ENCODE measurements at regions not wholly inside any gene's neighbourhood (a gene's known extent, or its start where the extent isn't known, plus 50 kb on each side); places are given as distances from the start of the nearest gene placed in this dataset.

DNA sequence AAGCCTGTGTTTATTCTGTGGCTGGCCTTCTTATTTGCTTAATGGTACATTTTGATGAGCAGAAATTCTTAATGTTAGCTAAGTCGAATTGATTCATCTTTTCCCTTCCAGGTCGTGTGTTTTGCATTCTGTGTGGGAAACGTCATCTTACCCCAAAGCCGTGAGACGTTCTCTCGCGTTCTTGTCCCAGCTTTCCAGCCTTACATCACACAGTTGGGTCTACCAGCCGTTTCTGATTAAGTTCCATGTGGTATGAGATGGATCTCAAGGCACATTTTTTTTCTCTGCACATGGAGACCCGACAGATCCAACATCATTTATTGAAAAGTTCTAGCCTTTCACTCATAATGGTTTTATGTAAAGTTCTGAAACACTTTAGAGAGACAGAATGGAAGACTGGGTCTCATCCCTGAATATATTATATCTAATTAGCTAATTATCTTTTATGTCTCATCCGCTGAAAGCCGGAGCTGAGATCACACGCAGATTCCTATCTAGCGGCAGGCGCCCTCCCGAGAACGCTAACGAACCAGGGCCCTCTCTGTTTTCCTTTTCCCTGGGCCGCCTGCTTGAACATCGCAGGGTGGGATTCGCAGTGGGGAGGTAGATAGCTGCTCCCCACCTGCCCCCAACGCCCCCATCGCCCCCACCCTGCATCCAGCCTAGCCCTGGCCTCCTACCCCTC is 1162.2 kb downstream of the BRD1 start (continued):
- TF ChIP-seq, protein P1, sequence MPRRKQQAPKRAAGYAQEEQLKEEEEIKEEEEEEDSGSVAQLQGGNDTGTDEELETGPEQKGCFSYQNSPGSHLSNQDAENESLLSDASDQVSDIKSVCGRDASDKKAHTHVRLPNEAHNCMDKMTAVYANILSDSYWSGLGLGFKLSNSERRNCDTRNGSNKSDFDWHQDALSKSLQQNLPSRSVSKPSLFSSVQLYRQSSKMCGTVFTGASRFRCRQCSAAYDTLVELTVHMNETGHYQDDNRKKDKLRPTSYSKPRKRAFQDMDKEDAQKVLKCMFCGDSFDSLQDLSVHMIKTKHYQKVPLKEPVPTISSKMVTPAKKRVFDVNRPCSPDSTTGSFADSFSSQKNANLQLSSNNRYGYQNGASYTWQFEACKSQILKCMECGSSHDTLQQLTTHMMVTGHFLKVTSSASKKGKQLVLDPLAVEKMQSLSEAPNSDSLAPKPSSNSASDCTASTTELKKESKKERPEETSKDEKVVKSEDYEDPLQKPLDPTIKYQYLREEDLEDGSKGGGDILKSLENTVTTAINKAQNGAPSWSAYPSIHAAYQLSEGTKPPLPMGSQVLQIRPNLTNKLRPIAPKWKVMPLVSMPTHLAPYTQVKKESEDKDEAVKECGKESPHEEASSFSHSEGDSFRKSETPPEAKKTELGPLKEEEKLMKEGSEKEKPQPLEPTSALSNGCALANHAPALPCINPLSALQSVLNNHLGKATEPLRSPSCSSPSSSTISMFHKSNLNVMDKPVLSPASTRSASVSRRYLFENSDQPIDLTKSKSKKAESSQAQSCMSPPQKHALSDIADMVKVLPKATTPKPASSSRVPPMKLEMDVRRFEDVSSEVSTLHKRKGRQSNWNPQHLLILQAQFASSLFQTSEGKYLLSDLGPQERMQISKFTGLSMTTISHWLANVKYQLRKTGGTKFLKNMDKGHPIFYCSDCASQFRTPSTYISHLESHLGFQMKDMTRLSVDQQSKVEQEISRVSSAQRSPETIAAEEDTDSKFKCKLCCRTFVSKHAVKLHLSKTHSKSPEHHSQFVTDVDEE (CRISPR knock-in tag; IDR thresholded peaks at IDR 0.05), result no peak
- TF ChIP-seq ISL1 (CRISPR knock-in tag; IDR thresholded peaks at IDR 0.05) (no peak), BACH2 (CRISPR knock-in tag; IDR thresholded peaks at IDR 0.05; ENCODE audit: borderline replicate concordance) (no peak), TOX (CRISPR knock-in tag; IDR thresholded peaks at IDR 0.05; ENCODE audit: borderline replicate concordance) (no peak), ZNF70 (CRISPR knock-in tag; IDR thresholded peaks at IDR 0.05) (no peak)

DNA sequence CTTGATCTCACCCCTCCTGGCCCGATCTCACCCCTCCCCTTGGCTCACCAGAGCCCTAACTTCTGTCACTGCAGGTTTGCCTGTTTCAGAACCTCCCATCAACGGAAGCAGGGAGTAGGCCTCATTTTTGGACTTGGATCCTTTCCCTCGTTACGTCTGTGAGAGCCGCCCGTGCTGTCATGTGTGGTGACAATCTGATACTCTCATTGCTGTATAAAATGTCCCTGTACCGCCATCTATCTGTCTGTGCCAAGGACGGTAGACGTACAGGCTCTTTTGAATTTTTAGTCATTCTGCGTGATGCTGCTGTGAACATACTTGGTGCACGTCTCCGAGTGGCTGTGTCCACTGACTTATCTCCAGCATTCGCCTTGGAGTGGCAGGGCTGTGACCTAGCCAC is 1163.1 kb downstream of the BRD1 start:
- no peak for TF ChIP-seq BACH2 (CRISPR knock-in tag; IDR thresholded peaks at IDR 0.05; ENCODE audit: borderline replicate concordance)
- TF ChIP-seq ISL1 (CRISPR knock-in tag; IDR thresholded peaks at IDR 0.05), result no peak
- TF ChIP-seq RARB (CRISPR knock-in tag; IDR thresholded peaks at IDR 0.05), result no peak
- TF ChIP-seq ZFP3 (CRISPR knock-in tag; IDR thresholded peaks at IDR 0.05), result no peak
- TF ChIP-seq SNAI2 (CRISPR knock-in tag; IDR thresholded peaks at IDR 0.05), result no peak
- no peak for TF ChIP-seq ZNF8 (CRISPR knock-in tag; IDR thresholded peaks at IDR 0.05)
- ATAC-seq, result no peak

GRCh38 chr22:48663297-48663696 is 1164.4 kb downstream of the BRD1 start:
- TF ChIP-seq, protein P1 (CRISPR knock-in tag; IDR thresholded peaks at IDR 0.05), result no peak
- TF ChIP-seq CSRNP3 (CRISPR knock-in tag; IDR thresholded peaks at IDR 0.05) (no peak), CREB5 (CRISPR knock-in tag; IDR thresholded peaks at IDR 0.05; ENCODE audit: low read depth) (no peak), OSR1 (CRISPR knock-in tag; IDR thresholded peaks at IDR 0.05) (no peak), CSDC2 (CRISPR knock-in tag; IDR thresholded peaks at IDR 0.05) (no peak)
- TF ChIP-seq, protein P2, sequence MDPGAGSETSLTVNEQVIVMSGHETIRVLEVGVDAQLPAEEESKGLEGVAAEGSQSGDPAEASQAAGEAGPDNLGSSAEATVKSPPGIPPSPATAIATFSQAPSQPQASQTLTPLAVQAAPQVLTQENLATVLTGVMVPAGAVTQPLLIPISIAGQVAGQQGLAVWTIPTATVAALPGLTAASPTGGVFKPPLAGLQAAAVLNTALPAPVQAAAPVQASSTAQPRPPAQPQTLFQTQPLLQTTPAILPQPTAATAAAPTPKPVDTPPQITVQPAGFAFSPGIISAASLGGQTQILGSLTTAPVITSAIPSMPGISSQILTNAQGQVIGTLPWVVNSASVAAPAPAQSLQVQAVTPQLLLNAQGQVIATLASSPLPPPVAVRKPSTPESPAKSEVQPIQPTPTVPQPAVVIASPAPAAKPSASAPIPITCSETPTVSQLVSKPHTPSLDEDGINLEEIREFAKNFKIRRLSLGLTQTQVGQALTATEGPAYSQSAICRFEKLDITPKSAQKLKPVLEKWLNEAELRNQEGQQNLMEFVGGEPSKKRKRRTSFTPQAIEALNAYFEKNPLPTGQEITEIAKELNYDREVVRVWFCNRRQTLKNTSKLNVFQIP (CRISPR knock-in tag; IDR thresholded peaks at IDR 0.05; ENCODE audit: borderline replicate concordance, low read depth), result no peak
- ATAC-seq, result no peak

DNA sequence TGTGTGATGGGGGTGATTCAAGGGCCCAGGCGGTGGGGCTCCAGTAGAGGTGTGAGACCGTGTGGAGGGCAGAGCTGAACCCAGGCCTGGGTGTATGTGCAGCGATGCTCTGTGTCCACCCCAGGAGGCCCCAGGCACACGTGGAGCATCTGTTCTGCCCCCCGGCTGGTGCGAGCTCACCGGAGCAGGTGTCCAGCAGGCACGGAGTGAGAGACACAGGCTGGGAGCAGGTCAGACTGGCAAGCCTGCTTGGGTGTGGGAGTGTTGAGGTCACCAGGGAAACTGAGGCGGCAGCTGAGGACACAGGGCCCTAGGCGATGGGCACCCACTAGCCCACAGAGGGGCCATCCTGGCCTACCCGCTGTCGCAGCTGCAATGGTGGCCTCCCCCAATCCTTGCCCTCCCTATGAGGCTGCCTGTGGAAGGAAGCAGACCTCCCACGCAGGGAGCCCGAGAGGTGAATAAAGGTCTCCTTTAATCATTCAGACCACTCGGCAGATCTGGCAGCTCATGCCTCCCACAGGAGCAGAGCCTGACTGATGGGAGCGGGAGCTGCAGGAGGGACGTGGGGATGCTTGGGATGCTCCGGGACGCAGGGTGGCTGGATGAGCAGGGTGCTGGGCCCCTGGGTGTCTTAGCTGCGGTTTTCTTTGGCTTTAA is 1165.1 kb downstream of the BRD1 start:
- ATAC-seq, result no peak
- TF ChIP-seq ZFP3 (CRISPR knock-in tag; IDR thresholded peaks at IDR 0.05) (no peak), ISL1 (CRISPR knock-in tag; IDR thresholded peaks at IDR 0.05) (no peak), GLIS3 (CRISPR knock-in tag; IDR thresholded peaks at IDR 0.05) (no peak), ESRRG (CRISPR knock-in tag; IDR thresholded peaks at IDR 0.05) (no peak)

Data from SK-N-SH treated with all-trans-retinoic acid at 6 μM for 48 hours (cell line).